ENCODE measurements at regions not wholly inside any gene's neighbourhood (a gene's known extent, or its start where the extent isn't known, plus 50 kb on each side); places are given as distances from the start of the nearest gene placed in this dataset.

DNA sequence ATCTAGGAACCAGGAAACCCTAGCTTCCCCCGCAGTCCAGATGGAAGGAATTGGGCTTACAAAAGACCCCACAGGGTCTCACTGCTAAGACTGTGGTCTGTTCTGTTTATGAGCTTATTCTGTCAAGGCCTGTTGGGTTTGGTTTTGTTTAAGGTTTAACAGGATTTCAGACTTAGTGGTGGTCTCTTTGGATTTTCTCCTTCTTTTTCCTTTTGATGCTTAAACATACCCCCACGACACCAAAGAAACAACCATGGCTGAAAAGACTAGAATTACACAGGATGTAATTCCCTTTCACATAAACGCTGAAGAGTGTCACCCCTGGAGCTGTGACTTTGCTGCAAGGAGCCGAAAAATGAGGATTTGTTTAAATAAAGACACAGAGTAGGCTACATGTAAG is 408.6 kb downstream of the PREX1 start:
- Mint-ChIP-seq H3K27ac (ENCODE audit: unreplicated experiment) (no peak overlapping the region), H3K9me3 (ENCODE audit: unreplicated experiment) (no peaks in the 10 kb centered on the region), H3K4me3 (ENCODE audit: unreplicated experiment) (no peak overlapping the region), H3K27me3 (ENCODE audit: insufficient read depth, unreplicated experiment) (no peaks in the 10 kb centered on the region), H3K4me1 (ENCODE audit: low read depth, unreplicated experiment) (no peaks in the 10 kb centered on the region), H3K36me3 (ENCODE audit: insufficient read depth, unreplicated experiment) (no peaks in the 10 kb centered on the region)
- H3K27me3 ChIP-seq (replicated peaks; ENCODE audit: control insufficient read depth, insufficient read depth, low read length): no peaks in the 10 kb centered on the region
- intact Hi-C loops (cut with micrococcal nuclease; ENCODE audit: unreplicated experiment): no loop called here
- no peak overlapping the region for H3K4me3 ChIP-seq (ENCODE audit: low read depth, low read length)
- POLR2A ChIA-PET: no interaction called here
- CTCF ChIA-PET: interaction anchor here (1.4 kb wide), 1 partner anchor 201 kb away, joined by 8 read pairs; no protein-coding TSS in a partner anchor
- H3K36me3 ChIP-seq (ENCODE audit: control insufficient read depth, insufficient read depth, low read length): no peaks in the 10 kb centered on the region
- no TSS peak for BruUV-seq (replicated peaks)
- H3K4me1 ChIP-seq: no peaks in the 10 kb centered on the region
- no peak for DNase-seq
- H3K9me3 ChIP-seq: no peaks in the 10 kb centered on the region
- TF ChIP-seq, protein P1, sequence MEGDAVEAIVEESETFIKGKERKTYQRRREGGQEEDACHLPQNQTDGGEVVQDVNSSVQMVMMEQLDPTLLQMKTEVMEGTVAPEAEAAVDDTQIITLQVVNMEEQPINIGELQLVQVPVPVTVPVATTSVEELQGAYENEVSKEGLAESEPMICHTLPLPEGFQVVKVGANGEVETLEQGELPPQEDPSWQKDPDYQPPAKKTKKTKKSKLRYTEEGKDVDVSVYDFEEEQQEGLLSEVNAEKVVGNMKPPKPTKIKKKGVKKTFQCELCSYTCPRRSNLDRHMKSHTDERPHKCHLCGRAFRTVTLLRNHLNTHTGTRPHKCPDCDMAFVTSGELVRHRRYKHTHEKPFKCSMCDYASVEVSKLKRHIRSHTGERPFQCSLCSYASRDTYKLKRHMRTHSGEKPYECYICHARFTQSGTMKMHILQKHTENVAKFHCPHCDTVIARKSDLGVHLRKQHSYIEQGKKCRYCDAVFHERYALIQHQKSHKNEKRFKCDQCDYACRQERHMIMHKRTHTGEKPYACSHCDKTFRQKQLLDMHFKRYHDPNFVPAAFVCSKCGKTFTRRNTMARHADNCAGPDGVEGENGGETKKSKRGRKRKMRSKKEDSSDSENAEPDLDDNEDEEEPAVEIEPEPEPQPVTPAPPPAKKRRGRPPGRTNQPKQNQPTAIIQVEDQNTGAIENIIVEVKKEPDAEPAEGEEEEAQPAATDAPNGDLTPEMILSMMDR (IDR thresholded peaks at IDR 0.05; ENCODE audit: insufficient read depth in 1 of 2, low read depth in 1 of 2, low read length in 1 of 2, severe bottlenecking in 1 of 2, unreplicated experiment in 1 of 2): no peak

DNA sequence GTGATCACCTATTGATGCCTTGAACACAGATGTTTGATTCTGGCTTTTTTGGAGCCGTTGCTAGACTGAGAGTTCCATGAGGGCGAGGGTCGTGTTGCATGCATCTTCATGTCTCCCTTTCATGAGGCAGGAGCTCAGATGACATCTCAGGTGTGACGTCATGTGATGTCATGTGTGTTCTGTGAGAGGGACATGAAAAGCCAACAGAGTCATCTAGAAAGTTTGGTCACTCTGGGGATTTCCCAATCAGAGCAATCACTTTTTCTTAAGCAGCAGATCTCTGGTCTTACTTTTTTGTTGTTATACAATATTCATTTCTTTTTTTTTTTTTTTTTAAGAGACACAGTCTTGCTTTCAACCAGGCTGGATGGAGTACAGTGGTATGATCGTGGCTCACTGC is 411.8 kb downstream of the PREX1 start:
- POLR2A ChIA-PET: no interaction called here
- intact Hi-C loops (cut with micrococcal nuclease; ENCODE audit: unreplicated experiment): no loop called here
- H3K9me3 ChIP-seq: no peaks in the 10 kb centered on the region
- H3K36me3 ChIP-seq (ENCODE audit: control insufficient read depth, insufficient read depth, low read length): no peaks in the 10 kb centered on the region
- peaks cover 7% of the 10 kb centered on the region for H3K4me1 Mint-ChIP-seq (ENCODE audit: low read depth, unreplicated experiment)
- no peaks in the 10 kb centered on the region for H3K36me3 Mint-ChIP-seq (ENCODE audit: insufficient read depth, unreplicated experiment)
- H3K4me3 ChIP-seq (ENCODE audit: low read depth, low read length): no peak overlapping the region
- no peak overlapping the region for H3K4me3 Mint-ChIP-seq (ENCODE audit: unreplicated experiment)
- peaks cover 5% of the 10 kb centered on the region; the same call in 1 of the 2 replicates for H3K4me1 ChIP-seq
- H3K9me3 Mint-ChIP-seq (ENCODE audit: unreplicated experiment): no peaks in the 10 kb centered on the region
- BruUV-seq (replicated peaks): no TSS peak
- TF ChIP-seq, protein P1 (IDR thresholded peaks at IDR 0.05; ENCODE audit: insufficient read depth in 1 of 2, low read depth in 1 of 2, low read length in 1 of 2, severe bottlenecking in 1 of 2, unreplicated experiment in 1 of 2): no peak
- no peaks in the 10 kb centered on the region for H3K27me3 ChIP-seq (replicated peaks; ENCODE audit: control insufficient read depth, insufficient read depth, low read length)
- CTCF ChIA-PET: interaction anchor here (0.9 kb wide), 1 partner anchor 204 kb away, joined by 4 read pairs; no protein-coding TSS in a partner anchor
- DNase-seq: no peak
- H3K27ac Mint-ChIP-seq (ENCODE audit: unreplicated experiment): no peak overlapping the region
- no peaks in the 10 kb centered on the region for H3K27me3 Mint-ChIP-seq (ENCODE audit: insufficient read depth, unreplicated experiment)

- Histone ChIP-seq H3K36me3 (ENCODE audit: control insufficient read depth, insufficient read depth, low read length) (no peaks in the 10 kb centered on the region), H3K27me3 (replicated peaks; ENCODE audit: control insufficient read depth, insufficient read depth, low read length) (no peaks in the 10 kb centered on the region), H3K4me1 (peaks cover 5% of the 10 kb centered on the region; the same call in 1 of the 2 replicates), H3K9me3 (no peaks in the 10 kb centered on the region), H3K4me3 (ENCODE audit: low read depth, low read length) (no peak overlapping the region)
- peaks cover 7% of the 10 kb centered on the region for H3K4me1 Mint-ChIP-seq (ENCODE audit: low read depth, unreplicated experiment)
- H3K27me3 Mint-ChIP-seq (ENCODE audit: insufficient read depth, unreplicated experiment): no peaks in the 10 kb centered on the region
- H3K4me3 Mint-ChIP-seq (ENCODE audit: unreplicated experiment): no peak overlapping the region
- DNase-seq: no peak
- no peaks in the 10 kb centered on the region for H3K9me3 Mint-ChIP-seq (ENCODE audit: unreplicated experiment)
- no peaks in the 10 kb centered on the region for H3K36me3 Mint-ChIP-seq (ENCODE audit: insufficient read depth, unreplicated experiment)
- TF ChIP-seq, protein P1 (IDR thresholded peaks at IDR 0.05; ENCODE audit: insufficient read depth in 1 of 2, low read depth in 1 of 2, low read length in 1 of 2, severe bottlenecking in 1 of 2, unreplicated experiment in 1 of 2): no peak
- no peak overlapping the region for H3K27ac Mint-ChIP-seq (ENCODE audit: unreplicated experiment)
- intact Hi-C loops (cut with micrococcal nuclease; ENCODE audit: unreplicated experiment): no loop called here
- no TSS peak for BruUV-seq (replicated peaks)
- CTCF ChIA-PET: no interaction called here
- POLR2A ChIA-PET: no interaction called here
Observed at GRCh38 chr20:48414786-48415185, 413.0 kb downstream of the PREX1 start.

All from Caco-2 (cell line).